HFFc6 (cell line): ENCODE measurements at regions not wholly inside any gene's neighbourhood (a gene's known extent, or its start where the extent isn't known, plus 50 kb on each side); places are given as distances from the start of the nearest gene placed in this dataset.

ENCODE experiments used
- DNase-seq: peaks from one replicate; pipeline ENCODE4 v3.0.0-alpha.2; 2018
- H3K27ac Mint-ChIP-seq: 2 replicates; pipeline ENCODE4 v1.8.0; 2020; ENCODE audit warnings: mild to moderate bottlenecking, mixed read lengths
- H3K27me3 Mint-ChIP-seq: 2 replicates; pipeline ENCODE4 v1.8.0; 2021; ENCODE audit warnings: mild to moderate bottlenecking, moderate library complexity, mixed read lengths; ENCODE audit not compliant: insufficient read depth
- H3K36me3 Mint-ChIP-seq: 2 replicates; pipeline ENCODE4 v1.8.0; 2021; ENCODE audit warnings: low read depth, mixed read lengths
- H3K4me1 Mint-ChIP-seq: 2 replicates; pipeline ENCODE4 v1.8.0; 2020; ENCODE audit warnings: low read depth, mixed read lengths
- H3K4me3 Mint-ChIP-seq: 2 replicates; pipeline ENCODE4 v1.8.0; 2020; ENCODE audit warnings: mild to moderate bottlenecking, moderate library complexity, mixed read lengths
- H3K9me3 Mint-ChIP-seq: 2 replicates; pipeline ENCODE4 v1.8.0; 2020; ENCODE audit warnings: mild to moderate bottlenecking, mixed read lengths
- CTCF ChIP-seq: fragments of 200-600 bp; sonication (generic); IDR thresholded peaks from 2 replicates; pipeline ENCODE4 v1.5.0; 2021; ENCODE audit warnings: antibody characterized with exemption, mild to moderate bottlenecking

GRCh38 chr6:101294676-101295075, 98.8 kb upstream of the GRIK2 start:
- TF ChIP-seq CTCF, result no peak
- peaks cover 21% of the 10 kb centered on the region for H3K9me3 Mint-ChIP-seq
- peak; percentile 27 for DNase-seq
- peaks cover 49% of the 10 kb centered on the region for H3K4me1 Mint-ChIP-seq
- no peaks in the 10 kb centered on the region for H3K27me3 Mint-ChIP-seq
- peaks cover 9% of the 10 kb centered on the region for H3K36me3 Mint-ChIP-seq
- peak overlapping the region; percentile 6; the same call in 1 of the 2 replicates for H3K4me3 Mint-ChIP-seq
- no peak overlapping the region for H3K27ac Mint-ChIP-seq

GRCh38 chr6:101296169-101296960, 97.1 kb upstream of the GRIK2 start:
- DNase-seq, result peak; percentile 77
- Mint-ChIP-seq H3K36me3 (peaks cover 10% of the 10 kb centered on the region), H3K9me3 (peaks cover 21% of the 10 kb centered on the region), H3K27me3 (no peaks in the 10 kb centered on the region), H3K4me1 (peaks cover 38% of the 10 kb centered on the region), H3K4me3 (peak overlapping the region; percentile 20; the same call in 1 of the 2 replicates), H3K27ac (no peak overlapping the region)
- TF ChIP-seq CTCF, result no peak

GRCh38 chr6:101302593-101302992, 90.9 kb upstream of the GRIK2 start:
- H3K27ac Mint-ChIP-seq, result no peak overlapping the region
- peaks cover 18% of the 10 kb centered on the region for H3K9me3 Mint-ChIP-seq
- no peak for DNase-seq
- no peak overlapping the region for H3K4me3 Mint-ChIP-seq
- no peak for TF ChIP-seq CTCF
- no peaks in the 10 kb centered on the region for H3K27me3 Mint-ChIP-seq
- peaks cover 20% of the 10 kb centered on the region for H3K4me1 Mint-ChIP-seq
- H3K36me3 Mint-ChIP-seq, result peaks cover 26% of the 10 kb centered on the region

- Mint-ChIP-seq H3K36me3 (peaks cover 26% of the 10 kb centered on the region), H3K9me3 (peaks cover 18% of the 10 kb centered on the region), H3K27ac (no peak overlapping the region), H3K4me1 (peaks cover 20% of the 10 kb centered on the region), H3K27me3 (no peaks in the 10 kb centered on the region), H3K4me3 (no peak overlapping the region)
- no peak for DNase-seq
- TF ChIP-seq CTCF, result no peak
These were observed 90.0 kb upstream of the GRIK2 start for GRCh38 chr6:101303495-101303894.

- no peak overlapping the region for H3K4me3 Mint-ChIP-seq
- no peaks in the 10 kb centered on the region; the same call in 1 of the 2 replicates for H3K27me3 Mint-ChIP-seq
- no peaks in the 10 kb centered on the region for H3K9me3 Mint-ChIP-seq
- no peaks in the 10 kb centered on the region; the same call in 1 of the 2 replicates for H3K4me1 Mint-ChIP-seq
- DNase-seq, result no peak
- no peak for TF ChIP-seq CTCF
- no peaks in the 10 kb centered on the region for H3K36me3 Mint-ChIP-seq
- no peak overlapping the region for H3K27ac Mint-ChIP-seq
These were observed 80.9 kb upstream of the GRIK2 start for GRCh38 chr6:101312652-101313051.
